Astrocyte (in vitro differentiated cells and primary cell): ENCODE measurements at regions not wholly inside any gene's neighbourhood (a gene's known extent, or its start where the extent isn't known, plus 50 kb on each side); places are given as distances from the start of the nearest gene placed in this dataset.

Source experiments
- DNase-seq: peaks from one replicate; pipeline ENCODE4 v3.0.0-alpha.2; 2010; ENCODE audit warnings: low read depth
- FAIRE-seq: peaks from 2 replicates; lab custom pipeline; 2011; peaks lifted over from hg19 to GRCh38; lab: Jason Lieb, UNC
- H2AFZ ChIP-seq: 2 replicates; pipeline ENCODE4 v1.6.0; 2012; ENCODE audit warnings: low read depth, low read length, inconsistent platforms
- H3K27ac ChIP-seq: 2 replicates; pipeline ENCODE4 v1.5.1; 2011; ENCODE audit warnings: low read depth, low read length, inconsistent platforms
- H3K27me3 ChIP-seq: 2 replicates; pipeline ENCODE4 v1.6.0; 2011; ENCODE audit warnings: low read length, inconsistent platforms; ENCODE audit not compliant: insufficient read depth
- H3K36me3 ChIP-seq: 2 replicates; pipeline ENCODE4 v1.5.1; 2011; ENCODE audit warnings: low read length, inconsistent platforms; ENCODE audit not compliant: insufficient read depth
- H3K4me1 ChIP-seq: 2 replicates; pipeline ENCODE4 v1.5.1; 2011; ENCODE audit warnings: low read length, inconsistent platforms; ENCODE audit not compliant: insufficient read depth
- H3K4me2 ChIP-seq: 2 replicates; pipeline ENCODE4 v1.6.0; 2012; ENCODE audit warnings: low read length, inconsistent platforms
- H3K4me3 ChIP-seq: 2 replicates; pipeline ENCODE4 v1.5.1; 2011; ENCODE audit warnings: low read depth, mild to moderate bottlenecking, low read length, inconsistent platforms; ENCODE audit not compliant: insufficient read depth
- H3K79me2 ChIP-seq: 2 replicates; pipeline ENCODE4 v1.6.0; 2012; ENCODE audit warnings: mild to moderate bottlenecking, low read length, inconsistent platforms; ENCODE audit not compliant: insufficient read depth
- H3K9ac ChIP-seq: 2 replicates; pipeline ENCODE4 v1.6.0; 2012; ENCODE audit warnings: mild to moderate bottlenecking, low read length, inconsistent platforms
- H3K9me3 ChIP-seq: 2 replicates; pipeline ENCODE4 v1.5.1; 2012; ENCODE audit warnings: low read depth, mild to moderate bottlenecking, low read length, inconsistent platforms; ENCODE audit not compliant: insufficient read depth
- H4K20me1 ChIP-seq: 2 replicates; pipeline ENCODE4 v1.6.0; 2012; ENCODE audit warnings: low read length, inconsistent platforms; ENCODE audit not compliant: insufficient read depth
- H3K27ac Mint-ChIP-seq: one replicate; pipeline ENCODE4 v1.8.0; 2021; ENCODE audit warnings: mild to moderate bottlenecking, mixed read lengths; ENCODE audit not compliant: unreplicated experiment
- H3K27me3 Mint-ChIP-seq: one replicate; pipeline ENCODE4 v1.8.0; 2021; ENCODE audit warnings: low read depth, mixed read lengths; ENCODE audit not compliant: unreplicated experiment
- H3K36me3 Mint-ChIP-seq: one replicate; pipeline ENCODE4 v1.8.0; 2021; ENCODE audit warnings: low read depth, mixed read lengths; ENCODE audit not compliant: unreplicated experiment
- H3K4me1 Mint-ChIP-seq: one replicate; pipeline ENCODE4 v1.8.0; 2021; ENCODE audit warnings: low read depth, mixed read lengths; ENCODE audit not compliant: unreplicated experiment
- H3K4me3 Mint-ChIP-seq: one replicate; pipeline ENCODE4 v1.8.0; 2021; ENCODE audit warnings: mild to moderate bottlenecking, moderate library complexity, mixed read lengths; ENCODE audit not compliant: unreplicated experiment
- H3K9me3 Mint-ChIP-seq: one replicate; pipeline ENCODE4 v1.8.0; 2021; ENCODE audit warnings: mild to moderate bottlenecking, mixed read lengths; ENCODE audit not compliant: unreplicated experiment
- EZH2 ChIP-seq: IDR thresholded peaks from 2 replicates; pipeline ENCODE4 v1.6.1; 2012; ENCODE audit warnings: mild to moderate bottlenecking, low read length, inconsistent platforms; ENCODE audit not compliant: insufficient read depth
- TF ChIP-seq, protein P1 (sequence below): IDR thresholded peaks from 2 replicates; pipeline ENCODE4 v1.5.1; 2011; ENCODE audit warnings: low read depth, mild to moderate bottlenecking, inconsistent platforms, low read length, moderate library complexity; ENCODE audit not compliant: insufficient read depth

DNA sequence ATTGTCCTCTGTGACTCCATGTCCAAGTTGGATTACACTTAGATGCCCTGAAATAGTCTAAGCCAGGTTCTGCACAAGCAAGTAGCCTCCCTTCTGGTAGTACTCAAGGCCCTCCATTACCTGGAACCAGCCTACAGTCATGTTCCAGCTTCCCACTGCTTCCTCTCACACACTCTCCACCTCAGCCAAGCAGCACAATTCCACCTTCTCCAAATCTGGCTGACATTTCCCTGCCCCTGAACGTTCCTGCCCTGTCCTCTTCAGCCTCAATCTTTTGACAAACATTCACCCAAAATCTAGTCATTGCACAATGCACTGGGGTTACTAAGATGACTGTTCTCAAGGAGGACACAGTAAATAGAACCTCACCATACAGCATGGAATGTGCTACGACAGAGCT, 95.3 kb upstream of the KLHL29 start:
- Mint-ChIP-seq H3K4me3 (no peak overlapping the region), H3K36me3 (no peaks in the 10 kb centered on the region), H3K27me3 (peaks cover 3% of the 10 kb centered on the region), H3K4me1 (peaks cover 39% of the 10 kb centered on the region), H3K9me3 (no peaks in the 10 kb centered on the region), H3K27ac (no peak overlapping the region)
- peaks cover 6% of the 10 kb centered on the region for H3K4me1 ChIP-seq
- no peaks in the 10 kb centered on the region for H4K20me1 ChIP-seq
- no peak overlapping the region for H3K4me2 ChIP-seq
- no peak for TF ChIP-seq EZH2
- TF ChIP-seq, protein P1, sequence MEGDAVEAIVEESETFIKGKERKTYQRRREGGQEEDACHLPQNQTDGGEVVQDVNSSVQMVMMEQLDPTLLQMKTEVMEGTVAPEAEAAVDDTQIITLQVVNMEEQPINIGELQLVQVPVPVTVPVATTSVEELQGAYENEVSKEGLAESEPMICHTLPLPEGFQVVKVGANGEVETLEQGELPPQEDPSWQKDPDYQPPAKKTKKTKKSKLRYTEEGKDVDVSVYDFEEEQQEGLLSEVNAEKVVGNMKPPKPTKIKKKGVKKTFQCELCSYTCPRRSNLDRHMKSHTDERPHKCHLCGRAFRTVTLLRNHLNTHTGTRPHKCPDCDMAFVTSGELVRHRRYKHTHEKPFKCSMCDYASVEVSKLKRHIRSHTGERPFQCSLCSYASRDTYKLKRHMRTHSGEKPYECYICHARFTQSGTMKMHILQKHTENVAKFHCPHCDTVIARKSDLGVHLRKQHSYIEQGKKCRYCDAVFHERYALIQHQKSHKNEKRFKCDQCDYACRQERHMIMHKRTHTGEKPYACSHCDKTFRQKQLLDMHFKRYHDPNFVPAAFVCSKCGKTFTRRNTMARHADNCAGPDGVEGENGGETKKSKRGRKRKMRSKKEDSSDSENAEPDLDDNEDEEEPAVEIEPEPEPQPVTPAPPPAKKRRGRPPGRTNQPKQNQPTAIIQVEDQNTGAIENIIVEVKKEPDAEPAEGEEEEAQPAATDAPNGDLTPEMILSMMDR = no peak
- H3K9ac ChIP-seq = no peak overlapping the region
- FAIRE-seq = no peak
- DNase-seq = no peak
- H3K79me2 ChIP-seq = no peaks in the 10 kb centered on the region
- no peak overlapping the region for H3K27ac ChIP-seq
- no peaks in the 10 kb centered on the region for H3K9me3 ChIP-seq
- no peaks in the 10 kb centered on the region for H3K27me3 ChIP-seq
- H2AFZ ChIP-seq = no peak overlapping the region
- H3K36me3 ChIP-seq = no peaks in the 10 kb centered on the region
- H3K4me3 ChIP-seq = no peak overlapping the region

DNA sequence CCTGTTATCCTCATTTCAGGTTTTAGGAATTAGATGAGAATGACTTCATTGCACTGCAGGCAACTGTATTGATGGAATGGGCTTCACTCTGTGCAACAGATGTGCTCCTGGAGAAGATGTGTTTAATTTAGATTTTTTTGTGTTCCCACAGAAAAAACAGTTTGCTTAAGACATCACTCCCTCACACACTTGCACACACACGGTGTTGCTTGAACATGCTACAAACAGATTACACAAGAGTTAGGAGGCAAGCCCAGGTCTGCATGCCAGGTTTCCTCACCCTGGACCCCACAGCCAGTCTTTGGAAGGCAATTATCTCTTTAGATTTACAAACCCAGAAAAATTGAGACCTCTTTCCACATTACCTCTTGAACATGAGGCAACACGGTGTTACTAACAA, 93.7 kb upstream of the KLHL29 start:
- Mint-ChIP-seq H3K4me1 (peaks cover 23% of the 10 kb centered on the region), H3K36me3 (no peaks in the 10 kb centered on the region), H3K27ac (no peak overlapping the region), H3K27me3 (peaks cover 9% of the 10 kb centered on the region), H3K9me3 (peaks cover 2% of the 10 kb centered on the region), H3K4me3 (no peak overlapping the region)
- Histone ChIP-seq H3K27me3 (no peaks in the 10 kb centered on the region), H3K9me3 (no peaks in the 10 kb centered on the region), H3K79me2 (no peaks in the 10 kb centered on the region), H3K36me3 (no peaks in the 10 kb centered on the region), H2AFZ (no peak overlapping the region), H3K9ac (no peak overlapping the region), H3K27ac (no peak overlapping the region), H3K4me1 (peaks cover 6% of the 10 kb centered on the region), H4K20me1 (no peaks in the 10 kb centered on the region), H3K4me2 (no peak overlapping the region), H3K4me3 (no peak overlapping the region)
- DNase-seq (no peak), FAIRE-seq (no peak)
- TF ChIP-seq, protein P1 = no peak
- no peak for TF ChIP-seq EZH2

DNA sequence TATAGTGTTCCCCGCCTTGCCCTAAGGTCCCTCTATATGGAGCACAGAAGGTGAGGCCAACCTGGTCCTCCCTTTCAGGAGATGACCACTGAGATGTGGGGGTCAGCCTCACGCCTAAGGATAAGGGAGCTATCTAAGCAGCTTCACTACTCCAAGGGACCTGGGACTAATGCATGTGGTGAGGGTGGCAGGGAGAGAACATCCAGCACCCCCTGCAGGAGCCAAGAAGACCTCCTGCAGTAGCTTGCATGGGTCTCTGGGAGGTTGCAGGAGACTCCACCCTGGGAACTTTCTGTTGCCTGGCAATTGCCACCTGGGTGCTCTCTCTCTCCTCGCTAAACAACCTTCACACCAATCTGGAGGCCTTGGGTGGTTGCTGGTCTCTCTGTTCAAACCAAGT, 93.0 kb upstream of the KLHL29 start:
- Histone ChIP-seq H3K79me2 (no peaks in the 10 kb centered on the region), H2AFZ (no peak overlapping the region), H3K4me1 (no peaks in the 10 kb centered on the region), H3K4me3 (no peak overlapping the region), H3K9ac (no peak overlapping the region), H3K36me3 (no peaks in the 10 kb centered on the region), H4K20me1 (no peaks in the 10 kb centered on the region), H3K9me3 (no peaks in the 10 kb centered on the region), H3K27me3 (no peaks in the 10 kb centered on the region), H3K27ac (no peak overlapping the region), H3K4me2 (no peak overlapping the region)
- H3K4me1 Mint-ChIP-seq = peaks cover 16% of the 10 kb centered on the region
- peaks cover 13% of the 10 kb centered on the region for H3K27me3 Mint-ChIP-seq
- no peak overlapping the region for H3K27ac Mint-ChIP-seq
- FAIRE-seq = no peak
- DNase-seq = no peak
- no peak overlapping the region for H3K4me3 Mint-ChIP-seq
- peaks cover 2% of the 10 kb centered on the region for H3K9me3 Mint-ChIP-seq
- no peak for TF ChIP-seq EZH2
- TF ChIP-seq, protein P1 = no peak
- H3K36me3 Mint-ChIP-seq = no peaks in the 10 kb centered on the region
